Peyer's patch (tissue), 4 donors: ENCODE measurements at regions not wholly inside any gene's neighbourhood (a gene's known extent, or its start where the extent isn't known, plus 50 kb on each side); places are given as distances from the start of the nearest gene placed in this dataset.

ENCODE experiments used
- DNase-seq, 3 donors: peaks; one replicate each; pipeline ENCODE4 v3.0.0-alpha.2; 2017 to 2019
- H3K27ac ChIP-seq, 4 donors: fragments of 200-600 bp; sonication (generic); one replicate each; pipeline ENCODE4 v1.5.1; 2016 to 2019
- H3K27me3 ChIP-seq, 2 donors: fragments of 200-600 bp; sonication (generic); one replicate each; pipeline ENCODE4 v1.5.1; 2019
- H3K36me3 ChIP-seq, 3 donors: fragments of 200-600 bp; sonication (generic); one replicate each; pipeline ENCODE4 v1.5.1; 2016 to 2019
- H3K4me1 ChIP-seq, 4 donors: fragments of 200-600 bp; sonication (generic); one replicate each; pipeline ENCODE4 v1.5.1; 2016 to 2019
- H3K4me3 ChIP-seq, 4 donors: fragments of 200-600 bp; sonication (generic); 1 replicate in 3 of 4; 2 replicates in 1 of 4; pipeline ENCODE4 v1.5.1; 2016 to 2019; ENCODE audit warnings: mild to moderate bottlenecking in 1 of 4
- H3K9me3 ChIP-seq, 4 donors: fragments of 200-600 bp; sonication (generic); one replicate each; pipeline ENCODE4 v1.5.1; 2016 to 2019; ENCODE audit warnings: mild to moderate bottlenecking in 1 of 4
- CTCF ChIP-seq, 6 experiments: fragments of 450-650 bp in 4 of 6; fragments of 200-600 bp in 2 of 6; sonication (generic) in 1 of 6; IDR thresholded peaks; one replicate each; pipeline ENCODE4 v1.5.1; 2017 to 2019; ENCODE audit warnings: antibody characterized with exemption in 6 of 6, mild to moderate bottlenecking in 3 of 6, moderate library complexity in 1 of 6
- POLR2A ChIP-seq, 2 donors: fragments of 450-650 bp; IDR thresholded peaks; one replicate each; pipeline ENCODE4 v1.5.1; 2017; ENCODE audit warnings: antibody characterized with exemption in 2 of 2, mild to moderate bottlenecking in 2 of 2, moderate library complexity in 2 of 2

GRCh38 chr3:1979961-1980615 lies 118.6 kb upstream of the CNTN4 start:
- Histone ChIP-seq H3K4me3 (no peak overlapping the region), H3K4me1 (no peaks in the 10 kb centered on the region), H3K9me3 (no peaks in the 10 kb centered on the region), H3K27ac (no peak overlapping the region), H3K36me3 (no peaks in the 10 kb centered on the region), H3K27me3 (no peaks in the 10 kb centered on the region)
- no peak for TF ChIP-seq CTCF (IDR thresholded peaks at IDR 0.05)
- TF ChIP-seq POLR2A (IDR thresholded peaks at IDR 0.05), result no peak
- DNase-seq, result no peak

- H3K27ac ChIP-seq, result no peak overlapping the region
- H3K27me3 ChIP-seq, result no peaks in the 10 kb centered on the region
- H3K36me3 ChIP-seq, result no peaks in the 10 kb centered on the region
- H3K4me3 ChIP-seq, result no peak overlapping the region
- H3K4me1 ChIP-seq, result no peaks in the 10 kb centered on the region
- peak in 2 of 3 donors; percentile 45 to 48 for DNase-seq
- TF ChIP-seq POLR2A (IDR thresholded peaks at IDR 0.05) (no peak), CTCF (IDR thresholded peaks at IDR 0.05) (peak in 4 of 6 experiments; percentile 22 to 56 (median 50))
- H3K9me3 ChIP-seq, result no peaks in the 10 kb centered on the region
Measured at GRCh38 chr3:1987980-1988379, 110.7 kb upstream of the CNTN4 start.

GRCh38 chr3:1998739-1999138 lies 99.9 kb upstream of the CNTN4 start:
- no peaks in the 10 kb centered on the region for H3K4me1 ChIP-seq
- H3K36me3 ChIP-seq, result no peaks in the 10 kb centered on the region
- no peak overlapping the region for H3K27ac ChIP-seq
- H3K27me3 ChIP-seq, result no peaks in the 10 kb centered on the region
- H3K9me3 ChIP-seq, result no peaks in the 10 kb centered on the region
- no peak for TF ChIP-seq POLR2A (IDR thresholded peaks at IDR 0.05)
- H3K4me3 ChIP-seq, result no peak overlapping the region
- no peak for DNase-seq

- H3K27me3 ChIP-seq, result no peaks in the 10 kb centered on the region
- DNase-seq, result no peak
- no peaks in the 10 kb centered on the region for H3K36me3 ChIP-seq
- H3K4me1 ChIP-seq, result no peaks in the 10 kb centered on the region
- TF ChIP-seq CTCF (IDR thresholded peaks at IDR 0.05), result no peak
- TF ChIP-seq POLR2A (IDR thresholded peaks at IDR 0.05), result no peak
- no peak overlapping the region for H3K27ac ChIP-seq
- no peaks in the 10 kb centered on the region for H3K9me3 ChIP-seq
- H3K4me3 ChIP-seq, result no peak overlapping the region
Measured at GRCh38 chr3:2001306-2002108, 97.2 kb upstream of the CNTN4 start.

GRCh38 chr3:2023959-2024358 lies 74.7 kb upstream of the CNTN4 start:
- H3K4me1 ChIP-seq, result no peaks in the 10 kb centered on the region
- no peak overlapping the region for H3K4me3 ChIP-seq
- no peaks in the 10 kb centered on the region for H3K9me3 ChIP-seq
- no peak for DNase-seq
- TF ChIP-seq CTCF (IDR thresholded peaks at IDR 0.05), result no peak
- no peak for TF ChIP-seq POLR2A (IDR thresholded peaks at IDR 0.05)
- H3K27me3 ChIP-seq, result no peaks in the 10 kb centered on the region
- no peaks in the 10 kb centered on the region for H3K36me3 ChIP-seq
- no peak overlapping the region for H3K27ac ChIP-seq

- TF ChIP-seq POLR2A (IDR thresholded peaks at IDR 0.05) (no peak), CTCF (IDR thresholded peaks at IDR 0.05) (no peak)
- Histone ChIP-seq H3K9me3 (no peaks in the 10 kb centered on the region), H3K4me3 (no peak overlapping the region), H3K27ac (no peak overlapping the region), H3K36me3 (no peaks in the 10 kb centered on the region), H3K27me3 (no peaks in the 10 kb centered on the region), H3K4me1 (no peaks in the 10 kb centered on the region)
- no peak for DNase-seq
Measured at GRCh38 chr3:2024713-2025112, 74.0 kb upstream of the CNTN4 start.
